ENCODE measurements at regions not wholly inside any gene's neighbourhood (a gene's known extent, or its start where the extent isn't known, plus 50 kb on each side); places are given as distances from the start of the nearest gene placed in this dataset.

DNA sequence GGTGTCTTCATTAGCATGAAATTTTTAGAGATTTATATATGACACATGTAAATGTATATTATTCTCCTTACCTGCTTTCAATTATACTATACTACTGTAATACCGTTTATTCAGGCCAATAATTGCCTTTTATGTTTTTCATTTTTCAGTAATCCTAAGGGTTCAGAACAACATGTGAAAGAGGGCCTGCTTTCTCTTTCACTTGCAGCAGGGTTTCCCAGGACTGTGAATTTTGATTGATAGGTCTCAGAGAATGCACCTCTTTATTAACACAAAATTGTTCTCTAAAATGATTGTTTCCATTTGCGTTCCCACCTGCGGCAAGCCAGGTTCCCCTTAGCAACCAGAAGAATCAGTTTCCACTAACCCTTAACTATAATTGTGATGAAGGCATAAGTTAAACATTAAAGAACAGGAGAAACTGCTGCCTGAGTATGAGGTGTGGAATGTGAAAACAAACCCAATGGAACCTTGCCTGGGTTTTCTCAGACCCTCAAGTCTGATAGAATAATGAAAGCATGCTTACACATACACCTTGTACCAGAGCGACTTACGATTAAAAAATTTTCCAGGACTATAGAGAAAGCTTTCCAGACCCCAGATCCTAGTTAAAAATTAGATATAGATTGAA lies 1591.2 kb upstream of the LRRTM1 start:
- H3K4me1 ChIP-seq (replicated peaks in 1 of 2; ENCODE audit: control insufficient read depth in 2 of 2, insufficient read depth in 2 of 2, low read length in 2 of 2): no peaks in the 10 kb centered on the region
- DNase-seq (ENCODE audit: extremely low read depth in 1 of 4, low spot score in 3 of 4): no peak
- H3K4me2 ChIP-seq (ENCODE audit: insufficient read depth, low read length): no peak overlapping the region
- intact Hi-C loops (cut with micrococcal nuclease) (no loop called here), in situ Hi-C loops (cut with MboI) (no loop called here)
- no peak overlapping the region for H3K9ac ChIP-seq (ENCODE audit: insufficient read depth in 1 of 2, low read depth in 2 of 2, low read length in 2 of 2)
- no peak for TF ChIP-seq SMAD4 (CRISPR knock-in tag; conservative IDR thresholded peaks at IDR 0.05)
- no peak for TF ChIP-seq ZSCAN29 (IDR thresholded peaks at IDR 0.05)
- TF ChIP-seq ZSCAN32 (CRISPR knock-in tag; IDR thresholded peaks at IDR 0.05): no peak
- TF ChIP-seq IRF2 (CRISPR knock-in tag; IDR thresholded peaks at IDR 0.05): no peak
- no peak for TF ChIP-seq SP1 (CRISPR knock-in tag; IDR thresholded peaks at IDR 0.05)
- no peak for TF ChIP-seq SRSF9 (IDR thresholded peaks at IDR 0.05; ENCODE audit: borderline replicate concordance, low read depth, low read length)
- no peak for TF ChIP-seq HMG20A (CRISPR knock-in tag; conservative IDR thresholded peaks at IDR 0.05)
- no peak for TF ChIP-seq TCFL5 (CRISPR knock-in tag; conservative IDR thresholded peaks at IDR 0.05)
- no peak for TF ChIP-seq PKNOX1 (IDR thresholded peaks at IDR 0.05)
- ChIA-PET POLR2A (no interaction called here), CTCF (ENCODE audit: low intra/inter-chr PET ratio) (no interaction called here)
- no peaks in the 10 kb centered on the region for H3K9me3 ChIP-seq (replicated peaks; ENCODE audit: control insufficient read depth, insufficient read depth, low read depth, low read length)
- 3% methylated on average over 5 of the region's 5 CpGs for WGBS (ENCODE audit: insufficient coverage, low coverage, missing lambda C conversion rate)
- ATAC-seq: no peak
- H3K27me3 ChIP-seq (ENCODE audit: control insufficient read depth in 2 of 2, insufficient read depth in 2 of 2, low read length in 2 of 2): no peaks in the 10 kb centered on the region
- FAIRE-seq: no peak
- no peaks in the 10 kb centered on the region for H3K36me3 ChIP-seq (ENCODE audit: control insufficient read depth, insufficient read depth, low read length)
- no peak overlapping the region for H2AFZ ChIP-seq (ENCODE audit: low read depth, low read length)
- H3K27ac ChIP-seq (ENCODE audit: extremely low read depth, low read depth, low read length): no peak overlapping the region
- H3K4me3 ChIP-seq: no peak overlapping the region
- BruUV-seq (replicated peaks): no TSS peak
- H3K79me2 ChIP-seq (ENCODE audit: control insufficient read depth, insufficient read depth, low read length): no peaks in the 10 kb centered on the region
- no peaks in the 10 kb centered on the region for H3K9me1 ChIP-seq (ENCODE audit: control insufficient read depth, insufficient read depth, low read length)
- H4K20me1 ChIP-seq (replicated peaks; ENCODE audit: control insufficient read depth, insufficient read depth, low read length): no peaks in the 10 kb centered on the region
